Osteocyte (in vitro differentiated cells): ENCODE measurements at regions not wholly inside any gene's neighbourhood (a gene's known extent, or its start where the extent isn't known, plus 50 kb on each side); places are given as distances from the start of the nearest gene placed in this dataset.

Experiments
- DNase-seq: peaks from one replicate; pipeline ENCODE4 v3.0.0; 2021; ENCODE audit warnings: mixed read lengths; ENCODE audit not compliant: unreplicated experiment; ENCODE audit errors: extremely low spot score
- H3K27ac Mint-ChIP-seq: one replicate; pipeline ENCODE4 v1.8.0; 2021; ENCODE audit warnings: mild to moderate bottlenecking, mixed read lengths; ENCODE audit not compliant: unreplicated experiment
- H3K27me3 Mint-ChIP-seq: one replicate; pipeline ENCODE4 v1.8.0; 2021; ENCODE audit warnings: mixed read lengths; ENCODE audit not compliant: unreplicated experiment
- H3K36me3 Mint-ChIP-seq: one replicate; pipeline ENCODE4 v1.8.0; 2021; ENCODE audit warnings: mixed read lengths; ENCODE audit not compliant: unreplicated experiment
- H3K4me1 Mint-ChIP-seq: one replicate; pipeline ENCODE4 v1.8.0; 2021; ENCODE audit warnings: mixed read lengths; ENCODE audit not compliant: unreplicated experiment
- H3K4me3 Mint-ChIP-seq: one replicate; pipeline ENCODE4 v1.8.0; 2021; ENCODE audit warnings: mild to moderate bottlenecking, moderate library complexity, mixed read lengths; ENCODE audit not compliant: unreplicated experiment
- H3K9me3 Mint-ChIP-seq: one replicate; pipeline ENCODE4 v1.8.0; 2021; ENCODE audit warnings: mixed read lengths; ENCODE audit not compliant: unreplicated experiment
- TF ChIP-seq, protein P1 (sequence below): fragments of 200-600 bp; sonication (generic); IDR thresholded peaks from 2 replicates; pipeline ENCODE4 v1.5.0; 2021; ENCODE audit warnings: antibody characterized with exemption, mild to moderate bottlenecking, moderate library complexity

DNA sequence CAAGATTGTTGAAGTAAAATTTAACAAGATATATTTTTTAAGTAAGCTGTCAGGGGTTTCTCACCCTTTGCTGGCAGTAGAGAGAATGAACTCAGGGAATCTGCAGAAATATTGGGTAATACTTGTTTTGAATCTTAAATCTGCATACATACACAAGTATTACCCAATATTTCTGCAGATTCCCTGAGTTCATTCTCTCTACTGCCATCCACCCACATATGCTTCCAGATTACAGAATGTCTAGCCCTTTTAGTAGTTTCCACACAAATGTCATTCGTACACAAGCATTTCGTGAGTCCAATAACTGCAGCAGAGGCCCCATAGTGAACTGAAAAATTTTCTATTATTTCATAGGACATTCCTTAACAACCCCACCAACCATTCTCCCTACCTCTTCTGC, 69.6 kb upstream of the TNFRSF21 start:
- no peak for DNase-seq
- H3K27ac Mint-ChIP-seq, result no peak overlapping the region
- H3K4me1 Mint-ChIP-seq, result no peaks in the 10 kb centered on the region
- H3K27me3 Mint-ChIP-seq, result peaks cover 5% of the 10 kb centered on the region
- H3K36me3 Mint-ChIP-seq, result no peaks in the 10 kb centered on the region
- TF ChIP-seq, protein P1, sequence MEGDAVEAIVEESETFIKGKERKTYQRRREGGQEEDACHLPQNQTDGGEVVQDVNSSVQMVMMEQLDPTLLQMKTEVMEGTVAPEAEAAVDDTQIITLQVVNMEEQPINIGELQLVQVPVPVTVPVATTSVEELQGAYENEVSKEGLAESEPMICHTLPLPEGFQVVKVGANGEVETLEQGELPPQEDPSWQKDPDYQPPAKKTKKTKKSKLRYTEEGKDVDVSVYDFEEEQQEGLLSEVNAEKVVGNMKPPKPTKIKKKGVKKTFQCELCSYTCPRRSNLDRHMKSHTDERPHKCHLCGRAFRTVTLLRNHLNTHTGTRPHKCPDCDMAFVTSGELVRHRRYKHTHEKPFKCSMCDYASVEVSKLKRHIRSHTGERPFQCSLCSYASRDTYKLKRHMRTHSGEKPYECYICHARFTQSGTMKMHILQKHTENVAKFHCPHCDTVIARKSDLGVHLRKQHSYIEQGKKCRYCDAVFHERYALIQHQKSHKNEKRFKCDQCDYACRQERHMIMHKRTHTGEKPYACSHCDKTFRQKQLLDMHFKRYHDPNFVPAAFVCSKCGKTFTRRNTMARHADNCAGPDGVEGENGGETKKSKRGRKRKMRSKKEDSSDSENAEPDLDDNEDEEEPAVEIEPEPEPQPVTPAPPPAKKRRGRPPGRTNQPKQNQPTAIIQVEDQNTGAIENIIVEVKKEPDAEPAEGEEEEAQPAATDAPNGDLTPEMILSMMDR, result no peak
- H3K9me3 Mint-ChIP-seq, result no peaks in the 10 kb centered on the region
- no peak overlapping the region for H3K4me3 Mint-ChIP-seq

DNA sequence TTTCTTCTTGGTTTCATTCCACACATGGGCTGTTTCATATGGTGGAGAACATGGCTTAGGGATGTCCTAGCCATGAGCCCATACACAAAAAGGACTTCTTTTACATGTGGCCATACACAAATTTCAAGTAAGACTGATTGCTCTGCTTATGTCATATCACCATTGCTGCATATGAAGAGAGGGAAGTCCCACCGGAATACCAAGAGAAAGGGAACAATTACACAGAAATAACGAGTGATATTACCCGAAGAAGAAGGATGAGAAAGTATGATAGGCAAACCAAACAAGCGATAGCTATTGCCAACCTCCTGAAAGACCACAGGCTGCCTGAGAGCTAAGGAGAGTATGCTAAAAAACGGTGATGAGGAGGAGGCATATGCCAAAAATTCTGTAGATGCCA, 70.5 kb upstream of the TNFRSF21 start:
- Mint-ChIP-seq H3K36me3 (no peaks in the 10 kb centered on the region), H3K9me3 (no peaks in the 10 kb centered on the region), H3K4me3 (no peak overlapping the region), H3K27me3 (peaks cover 5% of the 10 kb centered on the region), H3K27ac (no peak overlapping the region), H3K4me1 (no peaks in the 10 kb centered on the region)
- TF ChIP-seq, protein P1, result no peak
- DNase-seq, result no peak

DNA sequence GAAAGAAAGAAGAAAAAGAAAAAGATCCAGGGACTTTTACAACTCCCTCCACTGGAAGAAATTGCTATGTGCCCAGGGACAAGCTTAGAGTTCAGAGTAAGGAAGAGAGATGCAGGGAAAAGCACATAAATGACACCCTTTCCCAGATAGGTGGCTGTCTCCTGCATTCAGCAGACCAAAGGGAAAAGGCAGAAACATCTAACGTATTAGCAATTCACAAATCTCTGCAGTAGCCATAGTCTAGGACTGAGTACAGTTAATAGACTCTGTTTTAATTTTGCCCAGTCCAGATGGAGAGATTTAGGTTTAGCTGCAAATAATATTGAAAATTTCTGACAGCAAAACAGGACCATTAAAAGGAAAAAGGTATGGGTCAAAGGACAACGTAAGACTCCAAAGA, 71.3 kb upstream of the TNFRSF21 start:
- H3K4me1 Mint-ChIP-seq, result no peaks in the 10 kb centered on the region
- no peak overlapping the region for H3K27ac Mint-ChIP-seq
- no peaks in the 10 kb centered on the region for H3K36me3 Mint-ChIP-seq
- H3K9me3 Mint-ChIP-seq, result no peaks in the 10 kb centered on the region
- H3K27me3 Mint-ChIP-seq, result peaks cover 5% of the 10 kb centered on the region
- no peak for DNase-seq
- TF ChIP-seq, protein P1, result no peak
- no peak overlapping the region for H3K4me3 Mint-ChIP-seq

DNA sequence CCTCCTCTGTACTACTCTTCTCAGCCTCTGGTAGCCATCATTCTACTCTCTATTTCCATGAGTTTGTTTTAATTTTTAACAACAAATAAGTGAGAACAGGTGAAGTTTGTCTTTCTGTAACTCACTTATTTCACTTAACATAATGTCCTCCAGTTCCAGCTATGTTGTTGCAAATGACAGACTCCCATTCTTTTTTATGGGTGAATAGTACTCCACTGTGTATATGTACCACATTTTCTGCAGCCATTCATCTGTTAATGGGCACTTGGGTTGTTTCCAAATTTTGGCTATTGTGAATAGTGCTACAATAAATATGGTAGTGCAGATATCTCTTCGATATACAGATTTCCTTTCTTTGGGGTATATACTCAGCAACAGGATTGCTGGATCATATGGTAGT, 73.7 kb upstream of the TNFRSF21 start:
- Mint-ChIP-seq H3K27ac (no peak overlapping the region), H3K4me1 (no peaks in the 10 kb centered on the region), H3K4me3 (no peak overlapping the region), H3K9me3 (peaks cover 2% of the 10 kb centered on the region), H3K27me3 (peaks cover 2% of the 10 kb centered on the region), H3K36me3 (no peaks in the 10 kb centered on the region)
- TF ChIP-seq, protein P1, result no peak
- DNase-seq, result no peak

DNA sequence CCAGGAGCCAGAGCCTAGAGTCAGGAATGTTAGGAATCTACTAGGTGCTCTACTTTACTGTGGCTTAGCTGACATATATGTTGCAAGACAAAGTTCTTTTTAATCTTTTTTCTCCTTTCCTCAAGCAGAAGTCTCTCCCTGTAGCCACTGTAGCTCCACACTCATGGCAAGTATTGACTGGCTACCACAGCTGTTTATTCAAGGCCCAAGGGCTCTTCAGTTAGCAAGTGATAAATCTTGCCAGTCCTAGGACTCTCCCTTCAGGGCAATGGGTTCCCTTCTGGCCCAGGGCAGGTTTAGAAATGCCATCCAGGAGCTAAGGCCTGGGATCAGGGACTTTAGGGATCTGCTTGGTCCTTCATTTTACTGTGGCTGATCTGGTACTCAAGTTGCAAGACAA, 82.0 kb upstream of the TNFRSF21 start:
- peaks cover 20% of the 10 kb centered on the region for H3K9me3 Mint-ChIP-seq
- H3K27ac Mint-ChIP-seq, result no peak overlapping the region
- no peaks in the 10 kb centered on the region for H3K36me3 Mint-ChIP-seq
- no peak for DNase-seq
- no peaks in the 10 kb centered on the region for H3K4me1 Mint-ChIP-seq
- TF ChIP-seq, protein P1, result no peak
- no peaks in the 10 kb centered on the region for H3K27me3 Mint-ChIP-seq
- H3K4me3 Mint-ChIP-seq, result no peak overlapping the region
